PC-9 (cell line): ENCODE measurements at regions not wholly inside any gene's neighbourhood (a gene's known extent, or its start where the extent isn't known, plus 50 kb on each side); places are given as distances from the start of the nearest gene placed in this dataset.

ENCODE experiments used
- EZH2 ChIP-seq: fragments of 200-600 bp; sonication (generic); IDR thresholded peaks from 2 replicates; pipeline ENCODE4 v1.8.0; 2017; ENCODE audit warnings: antibody characterized with exemption, low read depth
- TF ChIP-seq, protein P1 (sequence below): fragments of 200-600 bp; sonication (generic); conservative IDR thresholded peaks from 2 replicates; pipeline ENCODE4 v1.6.1; 2017; ENCODE audit warnings: mixed run types, antibody characterized with exemption, mild to moderate bottlenecking, moderate library complexity

DNA sequence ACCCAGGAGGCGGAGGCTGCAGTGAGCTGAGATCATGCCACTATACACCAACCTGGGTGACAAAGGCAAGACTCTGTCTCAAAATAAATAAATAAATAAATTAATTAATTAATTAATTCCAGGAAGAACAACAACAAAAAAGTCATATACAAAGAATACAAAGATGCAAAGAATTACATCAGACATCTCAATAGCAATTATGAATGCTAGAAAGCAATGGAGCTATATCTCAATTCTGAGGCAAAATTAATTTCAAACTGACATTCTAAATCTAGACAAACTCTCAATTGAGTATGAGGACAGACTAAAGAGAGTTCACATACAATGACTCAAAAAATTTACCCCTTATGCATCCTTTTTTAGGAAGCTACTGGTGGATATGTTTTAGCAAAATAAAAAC lies 69.6 kb upstream of the CTNNB1 start:
- TF ChIP-seq, protein P1, sequence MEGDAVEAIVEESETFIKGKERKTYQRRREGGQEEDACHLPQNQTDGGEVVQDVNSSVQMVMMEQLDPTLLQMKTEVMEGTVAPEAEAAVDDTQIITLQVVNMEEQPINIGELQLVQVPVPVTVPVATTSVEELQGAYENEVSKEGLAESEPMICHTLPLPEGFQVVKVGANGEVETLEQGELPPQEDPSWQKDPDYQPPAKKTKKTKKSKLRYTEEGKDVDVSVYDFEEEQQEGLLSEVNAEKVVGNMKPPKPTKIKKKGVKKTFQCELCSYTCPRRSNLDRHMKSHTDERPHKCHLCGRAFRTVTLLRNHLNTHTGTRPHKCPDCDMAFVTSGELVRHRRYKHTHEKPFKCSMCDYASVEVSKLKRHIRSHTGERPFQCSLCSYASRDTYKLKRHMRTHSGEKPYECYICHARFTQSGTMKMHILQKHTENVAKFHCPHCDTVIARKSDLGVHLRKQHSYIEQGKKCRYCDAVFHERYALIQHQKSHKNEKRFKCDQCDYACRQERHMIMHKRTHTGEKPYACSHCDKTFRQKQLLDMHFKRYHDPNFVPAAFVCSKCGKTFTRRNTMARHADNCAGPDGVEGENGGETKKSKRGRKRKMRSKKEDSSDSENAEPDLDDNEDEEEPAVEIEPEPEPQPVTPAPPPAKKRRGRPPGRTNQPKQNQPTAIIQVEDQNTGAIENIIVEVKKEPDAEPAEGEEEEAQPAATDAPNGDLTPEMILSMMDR, result no peak
- no peak for TF ChIP-seq EZH2
